ENCODE measurements at regions not wholly inside any gene's neighbourhood (a gene's known extent, or its start where the extent isn't known, plus 50 kb on each side); places are given as distances from the start of the nearest gene placed in this dataset.
A peak's percentile ranks its signal among the peaks of the same experiment; 100 is the strongest.
"Not testable (repeated sequence)": the region's sequence is repeated elsewhere in the genome, so short reads cannot be mapped to it uniquely, and the experiment has no call there.

DNA sequence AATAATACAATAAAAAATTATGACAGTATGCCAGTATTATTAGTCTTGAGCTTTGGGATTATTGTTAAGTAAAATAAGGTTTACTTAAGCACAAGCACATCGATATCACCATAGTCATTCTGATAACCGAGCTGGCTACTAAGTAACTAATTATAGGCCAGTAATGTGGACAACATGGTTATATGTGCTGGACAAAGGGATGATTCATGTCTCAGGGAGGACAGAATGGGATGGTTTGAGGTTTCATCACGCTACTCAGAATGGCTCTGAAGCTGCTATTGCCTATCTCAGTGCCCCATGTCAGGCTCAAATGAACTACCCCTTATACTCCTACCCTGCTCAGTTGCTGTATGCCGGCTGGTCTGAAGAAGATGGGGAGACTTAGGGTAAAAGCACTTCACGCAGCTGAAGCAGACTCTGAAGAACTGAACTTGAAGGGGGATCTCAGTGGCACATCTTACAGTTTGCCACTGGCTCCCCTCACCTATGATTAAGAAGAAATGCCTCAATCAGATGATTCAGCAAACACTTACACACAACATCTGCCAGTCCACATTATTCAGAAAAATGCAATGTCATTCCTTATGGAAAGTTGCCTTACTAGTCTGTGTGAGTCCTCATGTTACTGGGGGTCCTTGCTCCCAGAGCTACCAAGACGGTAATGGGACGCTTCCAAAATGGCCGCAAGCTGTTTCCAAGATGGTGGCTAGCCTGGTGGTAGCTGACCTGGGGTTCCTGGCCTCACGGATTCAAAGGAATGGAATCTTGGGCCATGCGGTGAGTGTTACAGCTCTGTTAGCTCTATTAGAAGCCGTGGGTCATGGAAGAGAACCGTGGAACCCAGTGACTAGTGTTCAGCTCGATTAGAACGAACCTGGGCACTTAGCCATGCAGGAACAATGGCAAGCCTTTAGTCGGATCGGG is 1098.6 kb downstream of the TAF11L14 start:
- DNase-seq, result no peak
- Histone ChIP-seq H3K4ac (ENCODE audit: low read depth, low read length) (no peak overlapping the region), H3K9ac (ENCODE audit: low read length) (no peak overlapping the region), H3K4me1 (ENCODE audit: control insufficient read depth, low read depth, low read length) (no peaks in the 10 kb centered on the region), H4K5ac (ENCODE audit: low read length) (no peak overlapping the region), H3K27me3 (ENCODE audit: insufficient read depth, low read length, poor library complexity) (no peaks in the 10 kb centered on the region), H2BK120ac (ENCODE audit: low read depth, low read length) (no peak overlapping the region), H3K27ac (ENCODE audit: low read depth, low read length) (no peak overlapping the region), H3K4me3 (ENCODE audit: low read length) (no peak overlapping the region), H3K18ac (ENCODE audit: low read length) (no peak overlapping the region), H4K8ac (ENCODE audit: low read depth, low read length) (no peak overlapping the region), H3K79me2 (ENCODE audit: control insufficient read depth, insufficient read depth, low read length) (no peaks in the 10 kb centered on the region), H2AK5ac (ENCODE audit: low read length) (no peak overlapping the region), H3K36me3 (ENCODE audit: control insufficient read depth, insufficient read depth, low read length) (no peaks in the 10 kb centered on the region), H3K79me1 (ENCODE audit: low read length) (no peaks in the 10 kb centered on the region), H2BK5ac (ENCODE audit: low read length) (no peak overlapping the region), H3K4me2 (ENCODE audit: low read length) (no peak overlapping the region), H3K56ac (ENCODE audit: low read length) (no peak overlapping the region), H2BK15ac (replicated peaks; ENCODE audit: low read depth) (no peak overlapping the region), H3K23ac (ENCODE audit: low read length) (no peak overlapping the region)
- WGBS (ENCODE audit: extremely low coverage, insufficient coverage, low lambda C conversion rate), result no CpG with 5 or more reads among the region's 16 CpGs

DNA sequence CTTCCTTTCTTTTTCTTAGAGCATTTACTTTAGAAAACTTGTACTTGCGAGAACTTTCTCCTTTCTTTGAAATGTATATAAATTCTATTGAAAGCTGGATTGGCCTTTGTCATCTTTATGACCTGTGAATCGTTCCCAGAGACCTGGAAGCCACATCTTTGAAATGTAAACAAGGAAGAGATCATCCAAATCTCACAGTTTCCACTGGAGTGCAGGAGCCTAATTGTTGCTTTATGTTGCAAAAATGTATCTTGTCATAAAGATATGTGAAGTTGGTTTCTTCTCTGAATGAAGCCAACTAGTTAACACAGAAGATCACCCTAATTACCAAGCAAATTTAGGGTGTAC is 1101.8 kb downstream of the TAF11L14 start:
- Histone ChIP-seq H3K27ac (ENCODE audit: low read depth, low read length) (no peak overlapping the region), H2BK120ac (ENCODE audit: low read depth, low read length) (no peak overlapping the region), H2BK5ac (ENCODE audit: low read length) (no peak overlapping the region), H3K9ac (ENCODE audit: low read length) (no peak overlapping the region), H2BK15ac (replicated peaks; ENCODE audit: low read depth) (no peak overlapping the region), H3K4me2 (ENCODE audit: low read length) (no peak overlapping the region), H2AK5ac (ENCODE audit: low read length) (no peak overlapping the region), H3K56ac (ENCODE audit: low read length) (no peak overlapping the region), H3K23ac (ENCODE audit: low read length) (no peak overlapping the region), H4K8ac (ENCODE audit: low read depth, low read length) (no peak overlapping the region), H3K36me3 (ENCODE audit: control insufficient read depth, insufficient read depth, low read length) (no peaks in the 10 kb centered on the region), H3K79me1 (ENCODE audit: low read length) (no peaks in the 10 kb centered on the region), H3K4me1 (ENCODE audit: control insufficient read depth, low read depth, low read length) (no peaks in the 10 kb centered on the region), H3K4me3 (ENCODE audit: low read length) (no peak overlapping the region), H4K5ac (ENCODE audit: low read length) (no peak overlapping the region), H3K18ac (ENCODE audit: low read length) (no peak overlapping the region), H3K4ac (ENCODE audit: low read depth, low read length) (no peak overlapping the region), H3K79me2 (ENCODE audit: control insufficient read depth, insufficient read depth, low read length) (no peaks in the 10 kb centered on the region), H3K27me3 (ENCODE audit: insufficient read depth, low read length, poor library complexity) (no peaks in the 10 kb centered on the region)
- DNase-seq, result peak; percentile 83
- WGBS (ENCODE audit: extremely low coverage, insufficient coverage, low lambda C conversion rate), result no CpG with 5 or more reads among the region's 2 CpGs

DNA sequence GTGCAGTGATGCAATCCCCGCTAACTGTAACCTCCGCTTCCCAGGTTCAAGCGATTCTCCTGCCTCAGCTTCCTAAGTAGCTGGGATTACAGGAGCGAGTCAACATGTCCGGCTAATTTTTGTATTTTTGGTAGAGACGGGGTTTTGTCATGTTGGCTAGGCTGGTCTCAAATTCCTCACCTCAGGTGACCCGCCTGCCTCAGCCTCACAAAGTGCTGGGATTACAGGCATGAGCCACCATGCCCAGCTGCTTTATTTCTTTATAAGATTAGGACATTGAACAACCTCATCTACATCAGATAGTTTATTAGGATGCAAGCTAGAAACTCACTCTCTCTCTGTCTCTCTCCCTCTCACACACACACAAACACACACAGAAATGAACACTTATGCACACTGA is 1102.5 kb downstream of the TAF11L14 start:
- H3K4me1 ChIP-seq (ENCODE audit: control insufficient read depth, low read depth, low read length); H3K27ac ChIP-seq (ENCODE audit: low read depth, low read length); H3K9ac ChIP-seq (ENCODE audit: low read length); H3K79me1 ChIP-seq (ENCODE audit: low read length); H3K79me2 ChIP-seq (ENCODE audit: control insufficient read depth, insufficient read depth, low read length); H3K23ac ChIP-seq (ENCODE audit: low read length); H3K27me3 ChIP-seq (ENCODE audit: insufficient read depth, low read length, poor library complexity); H3K36me3 ChIP-seq (ENCODE audit: control insufficient read depth, insufficient read depth, low read length); H3K4ac ChIP-seq (ENCODE audit: low read depth, low read length); H3K4me3 ChIP-seq (ENCODE audit: low read length); H2BK5ac ChIP-seq (ENCODE audit: low read length); H4K5ac ChIP-seq (ENCODE audit: low read length); DNase-seq; H4K8ac ChIP-seq (ENCODE audit: low read depth, low read length); H2BK15ac ChIP-seq (replicated peaks; ENCODE audit: low read depth); H3K56ac ChIP-seq (ENCODE audit: low read length); H3K4me2 ChIP-seq (ENCODE audit: low read length); H2AK5ac ChIP-seq (ENCODE audit: low read length): not testable (repeated sequence)
- no CpG with 5 or more reads among the region's 7 CpGs for WGBS (ENCODE audit: extremely low coverage, insufficient coverage, low lambda C conversion rate)
- Histone ChIP-seq H3K18ac (ENCODE audit: low read length) (peak overlapping the region; percentile 87), H2BK120ac (ENCODE audit: low read depth, low read length) (peak overlapping the region; percentile 61)

DNA sequence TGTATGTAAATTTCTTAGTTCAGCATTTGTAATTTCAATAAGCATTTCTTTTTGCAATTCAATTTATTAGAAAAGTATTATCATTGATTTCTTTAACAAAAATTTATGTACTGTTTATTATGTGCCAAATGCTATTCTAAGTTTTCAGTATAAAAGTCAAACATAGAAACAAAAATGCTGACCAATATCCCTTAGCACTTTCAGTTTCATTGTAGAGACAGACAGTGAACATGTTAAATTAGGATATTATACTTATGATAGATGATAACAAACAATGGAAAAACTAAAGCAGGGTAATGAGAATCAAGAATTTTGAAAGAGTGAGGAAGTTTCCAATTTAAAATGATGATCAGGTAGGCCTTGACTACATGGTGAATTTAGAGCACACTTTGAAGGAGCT is 1106.0 kb downstream of the TAF11L14 start:
- Histone ChIP-seq H3K36me3 (ENCODE audit: control insufficient read depth, insufficient read depth, low read length) (no peaks in the 10 kb centered on the region), H4K5ac (ENCODE audit: low read length) (no peak overlapping the region), H3K56ac (ENCODE audit: low read length) (no peak overlapping the region), H3K9ac (ENCODE audit: low read length) (no peak overlapping the region), H2AK5ac (ENCODE audit: low read length) (no peak overlapping the region), H3K79me2 (ENCODE audit: control insufficient read depth, insufficient read depth, low read length) (no peaks in the 10 kb centered on the region), H3K4ac (ENCODE audit: low read depth, low read length) (no peak overlapping the region), H4K8ac (ENCODE audit: low read depth, low read length) (no peak overlapping the region), H3K18ac (ENCODE audit: low read length) (no peak overlapping the region), H3K4me1 (ENCODE audit: control insufficient read depth, low read depth, low read length) (no peaks in the 10 kb centered on the region), H3K27me3 (ENCODE audit: insufficient read depth, low read length, poor library complexity) (no peaks in the 10 kb centered on the region), H3K4me3 (ENCODE audit: low read length) (no peak overlapping the region), H2BK5ac (ENCODE audit: low read length) (no peak overlapping the region), H3K23ac (ENCODE audit: low read length) (no peak overlapping the region), H3K27ac (ENCODE audit: low read depth, low read length) (no peak overlapping the region), H3K79me1 (ENCODE audit: low read length) (no peaks in the 10 kb centered on the region), H3K4me2 (ENCODE audit: low read length) (no peak overlapping the region), H2BK15ac (replicated peaks; ENCODE audit: low read depth) (no peak overlapping the region), H2BK120ac (ENCODE audit: low read depth, low read length) (no peak overlapping the region)
- no peak for DNase-seq

DNA sequence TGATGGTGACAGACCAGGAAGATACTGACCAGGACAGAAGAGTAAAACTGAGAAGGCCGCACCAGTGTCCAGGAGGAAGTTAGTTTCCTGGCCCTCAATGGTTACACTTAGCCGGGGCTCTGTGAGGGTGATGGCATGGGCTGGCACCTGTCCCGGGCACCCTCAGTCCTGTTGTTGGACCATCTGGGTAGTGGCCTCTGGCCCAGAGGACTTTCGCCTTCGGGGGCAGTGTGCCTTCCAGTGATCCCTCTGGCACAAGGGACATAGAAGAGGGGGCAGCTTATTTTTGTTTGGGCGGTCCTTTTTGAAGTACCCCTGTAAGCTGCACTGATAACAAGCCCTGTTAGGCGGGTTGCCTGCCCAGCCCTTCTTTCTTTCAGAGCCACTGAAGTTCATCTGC is 1108.6 kb downstream of the TAF11L14 start:
- no peak overlapping the region for H4K8ac ChIP-seq (ENCODE audit: low read depth, low read length)
- no peaks in the 10 kb centered on the region for H3K79me2 ChIP-seq (ENCODE audit: control insufficient read depth, insufficient read depth, low read length)
- no peak overlapping the region for H2AK5ac ChIP-seq (ENCODE audit: low read length)
- no peaks in the 10 kb centered on the region for H3K36me3 ChIP-seq (ENCODE audit: control insufficient read depth, insufficient read depth, low read length)
- H3K18ac ChIP-seq (ENCODE audit: low read length), result no peak overlapping the region
- no peak overlapping the region for H2BK15ac ChIP-seq (replicated peaks; ENCODE audit: low read depth)
- no peak overlapping the region for H2BK120ac ChIP-seq (ENCODE audit: low read depth, low read length)
- H3K4me1 ChIP-seq (ENCODE audit: control insufficient read depth, low read depth, low read length), result no peaks in the 10 kb centered on the region
- H4K5ac ChIP-seq (ENCODE audit: low read length), result no peak overlapping the region
- H3K4me3 ChIP-seq (ENCODE audit: low read length), result no peak overlapping the region
- no peak overlapping the region for H3K4ac ChIP-seq (ENCODE audit: low read depth, low read length)
- WGBS (ENCODE audit: extremely low coverage, insufficient coverage, low lambda C conversion rate), result no CpG with 5 or more reads among the region's 7 CpGs
- H3K4me2 ChIP-seq (ENCODE audit: low read length), result no peak overlapping the region
- DNase-seq, result no peak
- H3K27me3 ChIP-seq (ENCODE audit: insufficient read depth, low read length, poor library complexity), result no peaks in the 10 kb centered on the region
- no peaks in the 10 kb centered on the region for H3K79me1 ChIP-seq (ENCODE audit: low read length)
- H3K27ac ChIP-seq (ENCODE audit: low read depth, low read length), result no peak overlapping the region
- H3K9ac ChIP-seq (ENCODE audit: low read length), result no peak overlapping the region
- no peak overlapping the region for H3K56ac ChIP-seq (ENCODE audit: low read length)
- no peak overlapping the region for H3K23ac ChIP-seq (ENCODE audit: low read length)
- no peak overlapping the region for H2BK5ac ChIP-seq (ENCODE audit: low read length)

DNA sequence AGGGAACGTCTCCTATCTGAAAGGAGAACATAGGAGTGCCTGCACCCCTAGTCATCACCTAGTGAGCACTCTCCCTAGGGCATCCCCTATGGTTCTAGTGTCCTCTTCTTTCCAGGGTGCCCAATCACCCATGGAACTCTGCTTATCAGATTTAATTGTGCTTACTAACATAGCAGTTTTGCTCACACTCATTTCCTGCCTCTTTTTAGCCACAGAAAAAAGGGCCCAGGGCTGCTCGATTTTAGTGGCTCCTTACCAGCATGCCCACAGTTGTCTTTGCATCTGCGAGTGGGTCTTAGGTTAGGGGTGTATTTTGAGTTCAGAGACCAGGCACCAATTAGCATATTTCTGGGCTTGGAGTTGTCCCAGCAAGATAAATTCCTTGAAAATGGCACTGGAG is 1110.2 kb downstream of the TAF11L14 start:
- no peak overlapping the region for H2BK120ac ChIP-seq (ENCODE audit: low read depth, low read length)
- H3K4me1 ChIP-seq (ENCODE audit: control insufficient read depth, low read depth, low read length), result no peaks in the 10 kb centered on the region
- H3K56ac ChIP-seq (ENCODE audit: low read length), result no peak overlapping the region
- H3K36me3 ChIP-seq (ENCODE audit: control insufficient read depth, insufficient read depth, low read length), result no peaks in the 10 kb centered on the region
- no peak overlapping the region for H2BK15ac ChIP-seq (replicated peaks; ENCODE audit: low read depth)
- no peak overlapping the region for H4K8ac ChIP-seq (ENCODE audit: low read depth, low read length)
- no CpG with 5 or more reads among the region's 3 CpGs for WGBS (ENCODE audit: extremely low coverage, insufficient coverage, low lambda C conversion rate)
- no peak overlapping the region for H3K9ac ChIP-seq (ENCODE audit: low read length)
- H2AK5ac ChIP-seq (ENCODE audit: low read length), result no peak overlapping the region
- no peak for DNase-seq
- H3K18ac ChIP-seq (ENCODE audit: low read length), result no peak overlapping the region
- H3K4me3 ChIP-seq (ENCODE audit: low read length), result no peak overlapping the region
- H3K4ac ChIP-seq (ENCODE audit: low read depth, low read length), result no peak overlapping the region
- H3K27ac ChIP-seq (ENCODE audit: low read depth, low read length), result no peak overlapping the region
- H2BK5ac ChIP-seq (ENCODE audit: low read length), result no peak overlapping the region
- no peak overlapping the region for H3K4me2 ChIP-seq (ENCODE audit: low read length)
- no peaks in the 10 kb centered on the region for H3K79me1 ChIP-seq (ENCODE audit: low read length)
- H3K27me3 ChIP-seq (ENCODE audit: insufficient read depth, low read length, poor library complexity), result no peaks in the 10 kb centered on the region
- H3K23ac ChIP-seq (ENCODE audit: low read length), result no peak overlapping the region
- no peak overlapping the region for H4K5ac ChIP-seq (ENCODE audit: low read length)
- no peaks in the 10 kb centered on the region for H3K79me2 ChIP-seq (ENCODE audit: control insufficient read depth, insufficient read depth, low read length)
